HepG2 (cell line): ENCODE measurements at regions not wholly inside any gene's neighbourhood (a gene's known extent, or its start where the extent isn't known, plus 50 kb on each side); places are given as distances from the start of the nearest gene placed in this dataset.

ENCODE experiments used
- CEBPB ChIP-seq: IDR thresholded peaks from 2 replicates; pipeline ENCODE4 v1.6.1; 2011; ENCODE audit warnings: low read depth, low read length, improper control_type of control experiment, borderline replicate concordance
- HOXA5 ChIP-seq: sonication (generic); formaldehyde crosslinking; IDR thresholded peaks from 2 replicates; pipeline ENCODE4 v1.4.0; 2020; ENCODE audit warnings: missing genetic modification reagents
- NR1H2 ChIP-seq: sonication (generic); formaldehyde crosslinking; IDR thresholded peaks from 2 replicates; pipeline ENCODE4 v1.8.1; 2022; ENCODE audit warnings: low read depth, missing genetic modification reagents, borderline replicate concordance
- PCBP2 ChIP-seq: fragments of 200-400 bp; formaldehyde crosslinking; optimal IDR thresholded peaks from 2 replicates; pipeline ENCODE3; 2018; ENCODE audit warnings: low read length, low read depth; ENCODE audit not compliant: poor library complexity, severe bottlenecking
- POLR2A ChIP-seq, 2 experiments: IDR thresholded peaks; 2 replicates each; pipeline ENCODE4 v1.6.1; 2011; ENCODE audit warnings: low read depth in 2 of 2, low read length in 2 of 2, mild to moderate bottlenecking in 1 of 2, moderate library complexity in 1 of 2; ENCODE audit not compliant: insufficient read depth in 1 of 2
- RAD21 ChIP-seq: fragments of 450-650 bp; formaldehyde crosslinking; IDR thresholded peaks from 2 replicates; pipeline ENCODE4 v1.5.0; 2020; ENCODE audit warnings: mild to moderate bottlenecking
- SNAI1 ChIP-seq: sonication (generic); formaldehyde crosslinking; IDR thresholded peaks from 2 replicates; pipeline ENCODE4 v1.5.0; 2020; ENCODE audit warnings: mild to moderate bottlenecking, missing genetic modification reagents, borderline replicate concordance
- TBL1XR1 ChIP-seq: fragments of 150-350 bp; IDR thresholded peaks from 2 replicates; pipeline ENCODE4 v1.6.1; 2014; ENCODE audit warnings: borderline replicate concordance, low read length; ENCODE audit not compliant: partially characterized antibody
- TFE3 ChIP-seq: IDR thresholded peaks from 2 replicates; pipeline ENCODE4 v1.6.1; 2016
- ZBTB37 ChIP-seq: sonication (generic); formaldehyde crosslinking; IDR thresholded peaks from 2 replicates; pipeline ENCODE4 v1.4.0; 2020; ENCODE audit warnings: mild to moderate bottlenecking, missing genetic modification reagents
- ZFP36L2 ChIP-seq: sonication (generic); formaldehyde crosslinking; IDR thresholded peaks from 2 replicates; pipeline ENCODE4 v1.4.0; 2020; ENCODE audit warnings: missing genetic modification reagents
- ZNF138 ChIP-seq: sonication (generic); formaldehyde crosslinking; IDR thresholded peaks from 2 replicates; pipeline ENCODE4 v1.5.0; 2020; ENCODE audit warnings: mild to moderate bottlenecking, low read depth, missing genetic modification reagents
- ZNF317 ChIP-seq: sonication (generic); formaldehyde crosslinking; IDR thresholded peaks from 2 replicates; pipeline ENCODE4 v1.5.0; 2020; ENCODE audit warnings: mild to moderate bottlenecking, missing genetic modification reagents
- ZNF331 ChIP-seq: sonication (generic); formaldehyde crosslinking; IDR thresholded peaks from 2 replicates; pipeline ENCODE4 v1.4.0; 2020; ENCODE audit warnings: missing genetic modification reagents
- ZNF550 ChIP-seq: sonication (generic); formaldehyde crosslinking; IDR thresholded peaks from 2 replicates; pipeline ENCODE4 v1.4.0; 2020; ENCODE audit warnings: mild to moderate bottlenecking, missing genetic modification reagents, borderline replicate concordance
- ZNF691 ChIP-seq: sonication (generic); formaldehyde crosslinking; IDR thresholded peaks from 2 replicates; pipeline ENCODE4 v1.4.0; 2020; ENCODE audit warnings: missing genetic modification reagents, low read depth, mild to moderate bottlenecking, borderline replicate concordance
- ZNF780A ChIP-seq: sonication (generic); formaldehyde crosslinking; IDR thresholded peaks from 2 replicates; pipeline ENCODE4 v1.8.0; 2022; ENCODE audit warnings: mild to moderate bottlenecking, missing genetic modification reagents, moderate library complexity
- ZSCAN21 ChIP-seq: sonication (generic); formaldehyde crosslinking; IDR thresholded peaks from 2 replicates; pipeline ENCODE4 v1.8.0; 2022; ENCODE audit warnings: mild to moderate bottlenecking, missing genetic modification reagents, moderate library complexity, borderline replicate concordance
- ZZZ3 ChIP-seq: sonication (generic); formaldehyde crosslinking; IDR thresholded peaks from 2 replicates; pipeline ENCODE4 v1.4.0; 2020; ENCODE audit warnings: missing genetic modification reagents, mild to moderate bottlenecking, borderline replicate concordance
- TF ChIP-seq, protein P1 (sequence below): sonication (generic); formaldehyde crosslinking; IDR thresholded peaks from 2 replicates; pipeline ENCODE4 v1.5.0; 2020; ENCODE audit warnings: mild to moderate bottlenecking, missing genetic modification reagents, moderate library complexity
- TF ChIP-seq, protein P2 (sequence below): sonication (generic); formaldehyde crosslinking; IDR thresholded peaks from 2 replicates; pipeline ENCODE4 v1.8.1; 2023; ENCODE audit warnings: mild to moderate bottlenecking, missing genetic modification reagents, borderline replicate concordance
- TF ChIP-seq, protein P3 (sequence below): sonication (generic); formaldehyde crosslinking; conservative IDR thresholded peaks from 2 replicates; pipeline ENCODE4 v1.4.0; 2020; ENCODE audit warnings: missing genetic modification reagents

DNA sequence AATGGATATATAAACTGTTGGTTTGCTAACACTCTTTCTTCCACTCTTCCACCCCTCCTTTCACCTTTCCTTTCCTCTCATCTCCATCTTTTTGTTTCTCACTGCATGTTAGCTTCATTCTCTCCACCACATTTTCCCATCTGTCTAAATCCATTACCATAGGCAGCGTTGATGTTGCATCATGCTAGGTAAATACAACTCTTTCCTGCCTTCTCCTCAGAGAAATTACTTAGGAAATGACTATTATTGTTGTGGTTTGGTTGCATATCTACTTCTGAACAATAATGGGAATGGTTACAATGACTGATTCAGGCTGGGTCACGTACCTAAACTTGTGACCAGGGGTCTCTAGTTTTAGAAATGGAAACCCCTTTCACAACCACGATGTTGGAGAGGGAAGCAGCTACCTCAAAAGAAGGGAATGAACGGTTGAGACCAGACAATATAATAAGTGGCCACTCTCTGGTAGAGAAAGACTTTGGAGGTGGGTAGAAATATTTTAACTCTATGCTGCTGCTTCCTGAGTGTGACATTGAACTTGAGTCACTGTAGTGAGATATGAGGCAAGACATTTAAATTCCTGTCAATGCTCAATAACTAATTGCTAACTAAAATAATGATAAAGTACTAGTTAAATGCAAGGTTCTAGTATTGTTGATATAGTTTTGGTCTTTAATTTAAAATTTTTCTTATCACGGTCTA is 314.1 kb upstream of the TGFBR2 start (continued):
- TF ChIP-seq TFE3 (CRISPR knock-in tag): peak; percentile 62
- TF ChIP-seq ZSCAN21 (CRISPR knock-in tag): no peak
- TF ChIP-seq ZZZ3: no peak
- TF ChIP-seq, protein P1, sequence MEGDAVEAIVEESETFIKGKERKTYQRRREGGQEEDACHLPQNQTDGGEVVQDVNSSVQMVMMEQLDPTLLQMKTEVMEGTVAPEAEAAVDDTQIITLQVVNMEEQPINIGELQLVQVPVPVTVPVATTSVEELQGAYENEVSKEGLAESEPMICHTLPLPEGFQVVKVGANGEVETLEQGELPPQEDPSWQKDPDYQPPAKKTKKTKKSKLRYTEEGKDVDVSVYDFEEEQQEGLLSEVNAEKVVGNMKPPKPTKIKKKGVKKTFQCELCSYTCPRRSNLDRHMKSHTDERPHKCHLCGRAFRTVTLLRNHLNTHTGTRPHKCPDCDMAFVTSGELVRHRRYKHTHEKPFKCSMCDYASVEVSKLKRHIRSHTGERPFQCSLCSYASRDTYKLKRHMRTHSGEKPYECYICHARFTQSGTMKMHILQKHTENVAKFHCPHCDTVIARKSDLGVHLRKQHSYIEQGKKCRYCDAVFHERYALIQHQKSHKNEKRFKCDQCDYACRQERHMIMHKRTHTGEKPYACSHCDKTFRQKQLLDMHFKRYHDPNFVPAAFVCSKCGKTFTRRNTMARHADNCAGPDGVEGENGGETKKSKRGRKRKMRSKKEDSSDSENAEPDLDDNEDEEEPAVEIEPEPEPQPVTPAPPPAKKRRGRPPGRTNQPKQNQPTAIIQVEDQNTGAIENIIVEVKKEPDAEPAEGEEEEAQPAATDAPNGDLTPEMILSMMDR: no peak
- no peak for TF ChIP-seq ZNF317
- TF ChIP-seq, protein P2, sequence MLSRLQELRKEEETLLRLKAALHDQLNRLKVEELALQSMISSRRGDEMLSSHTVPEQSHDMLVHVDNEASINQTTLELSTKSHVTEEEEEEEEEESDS (CRISPR knock-in tag): no peak
- no peak for TF ChIP-seq ZNF550 (CRISPR knock-in tag)
- TF ChIP-seq RAD21 (CRISPR knock-in tag): no peak
- TF ChIP-seq ZNF780A (CRISPR knock-in tag): no peak
- no peak for TF ChIP-seq PCBP2
- TF ChIP-seq, protein P3, sequence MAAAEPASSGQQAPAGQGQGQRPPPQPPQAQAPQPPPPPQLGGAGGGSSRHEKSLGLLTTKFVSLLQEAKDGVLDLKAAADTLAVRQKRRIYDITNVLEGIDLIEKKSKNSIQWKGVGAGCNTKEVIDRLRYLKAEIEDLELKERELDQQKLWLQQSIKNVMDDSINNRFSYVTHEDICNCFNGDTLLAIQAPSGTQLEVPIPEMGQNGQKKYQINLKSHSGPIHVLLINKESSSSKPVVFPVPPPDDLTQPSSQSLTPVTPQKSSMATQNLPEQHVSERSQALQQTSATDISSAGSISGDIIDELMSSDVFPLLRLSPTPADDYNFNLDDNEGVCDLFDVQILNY (CRISPR knock-in tag): no peak
- TF ChIP-seq TBL1XR1: no peak
- TF ChIP-seq NR1H2: no peak
- TF ChIP-seq POLR2A (IDR thresholded peaks at IDR 0.05; ENCODE audit: insufficient read depth in 1 of 2, low read depth in 2 of 2, low read length in 2 of 2): no peak
- no peak for TF ChIP-seq ZBTB37
- TF ChIP-seq ZNF691 (CRISPR knock-in tag): no peak
- peak; percentile 65 for TF ChIP-seq ZNF331
- peak; percentile 91 for TF ChIP-seq CEBPB
- TF ChIP-seq ZNF138 (CRISPR knock-in tag): no peak
- no peak for TF ChIP-seq SNAI1 (CRISPR knock-in tag)
- no peak for TF ChIP-seq ZFP36L2 (CRISPR knock-in tag)
- TF ChIP-seq HOXA5 (CRISPR knock-in tag): no peak
